ENCODE measurements at regions not wholly inside any gene's neighbourhood (a gene's known extent, or its start where the extent isn't known, plus 50 kb on each side); places are given as distances from the start of the nearest gene placed in this dataset.
A peak's percentile ranks its signal among the peaks of the same experiment; 100 is the strongest.

- ChIA-PET CTCF (no interaction called here), POLR2A (ENCODE audit: unreplicated experiment) (no interaction called here)
- intact Hi-C loops (cut with micrococcal nuclease): no loop called here
- H3K9ac ChIP-seq (ENCODE audit: low read length): peak overlapping the region; percentile 45; the same call in 1 of the 2 replicates
- no peak overlapping the region for H3K4me3 ChIP-seq (ENCODE audit: low read length)
- ATAC-seq (peak; percentile 60), DNase-seq (peak; percentile 91)
- H4K20me1 ChIP-seq (ENCODE audit: low read length): no peaks in the 10 kb centered on the region
- H3K9me2 ChIP-seq (replicated peaks; ENCODE audit: low read length): no peaks in the 10 kb centered on the region
- H3K36me3 ChIP-seq (ENCODE audit: low read depth, low read length): no peaks in the 10 kb centered on the region
- peak overlapping the region; percentile 45; the same call in 1 of the 2 replicates for H2AFZ ChIP-seq (ENCODE audit: low read length)
- no peak for TF ChIP-seq EZH2 (IDR thresholded peaks at IDR 0.05; ENCODE audit: low read length, unreplicated experiment)
- TF ChIP-seq CTCF (conservative IDR thresholded peaks at IDR 0.05; ENCODE audit: low read depth, low read length): no peak
- no peak for TF ChIP-seq EZH2phosphoT487 (IDR thresholded peaks at IDR 0.05; ENCODE audit: borderline replicate concordance, low read length)
- H3K9me3 ChIP-seq (ENCODE audit: low read length): no peaks in the 10 kb centered on the region
- no peaks in the 10 kb centered on the region for H3F3A ChIP-seq (ENCODE audit: low read length, unreplicated experiment)
- no peaks in the 10 kb centered on the region for H3K79me2 ChIP-seq (ENCODE audit: low read length)
- no peaks in the 10 kb centered on the region for H3K27me3 ChIP-seq (ENCODE audit: low read length)
- peak overlapping the region; percentile 88 for H3K27ac ChIP-seq (ENCODE audit: low read length)
- H3K4me2 ChIP-seq (ENCODE audit: low read length): peak overlapping the region; percentile 57
- no TSS peak for BruUV-seq (replicated peaks)
- peaks cover 12% of the 10 kb centered on the region for H3K4me1 ChIP-seq (ENCODE audit: insufficient read depth, low read length)
Measured at GRCh38 chrX:42119076-42119475, 195.7 kb upstream of the CASK start.

- H3K27me3 ChIP-seq (ENCODE audit: low read length): no peaks in the 10 kb centered on the region
- intact Hi-C loops (cut with micrococcal nuclease): no loop called here
- no peaks in the 10 kb centered on the region for H3K79me2 ChIP-seq (ENCODE audit: low read length)
- no peak for DNase-seq
- H3K4me3 ChIP-seq (ENCODE audit: low read length): no peak overlapping the region
- H2AFZ ChIP-seq (ENCODE audit: low read length): no peak overlapping the region
- H4K20me1 ChIP-seq (ENCODE audit: low read length): no peaks in the 10 kb centered on the region
- H3F3A ChIP-seq (ENCODE audit: low read length, unreplicated experiment): no peaks in the 10 kb centered on the region
- no peaks in the 10 kb centered on the region for H3K9me2 ChIP-seq (replicated peaks; ENCODE audit: low read length)
- peaks cover 12% of the 10 kb centered on the region for H3K4me1 ChIP-seq (ENCODE audit: insufficient read depth, low read length)
- H3K27ac ChIP-seq (ENCODE audit: low read length): no peak overlapping the region
- no peaks in the 10 kb centered on the region for H3K9me3 ChIP-seq (ENCODE audit: low read length)
- ChIA-PET POLR2A (ENCODE audit: unreplicated experiment) (no interaction called here), CTCF (no interaction called here)
- no TSS peak for BruUV-seq (replicated peaks)
- ATAC-seq: no peak
- TF ChIP-seq EZH2phosphoT487 (IDR thresholded peaks at IDR 0.05; ENCODE audit: borderline replicate concordance, low read length) (no peak), EZH2 (IDR thresholded peaks at IDR 0.05; ENCODE audit: low read length, unreplicated experiment) (no peak), CTCF (conservative IDR thresholded peaks at IDR 0.05; ENCODE audit: low read depth, low read length) (no peak)
- no peak overlapping the region for H3K9ac ChIP-seq (ENCODE audit: low read length)
- H3K36me3 ChIP-seq (ENCODE audit: low read depth, low read length): no peaks in the 10 kb centered on the region
- no peak overlapping the region for H3K4me2 ChIP-seq (ENCODE audit: low read length)
Measured at GRCh38 chrX:42117318-42117717, 194.0 kb upstream of the CASK start.

GRCh38 chrX:42109428-42109827 is 186.1 kb upstream of the CASK start:
- no peaks in the 10 kb centered on the region for H3K79me2 ChIP-seq (ENCODE audit: low read length)
- H3K36me3 ChIP-seq (ENCODE audit: low read depth, low read length): no peaks in the 10 kb centered on the region
- no peak overlapping the region for H3K4me3 ChIP-seq (ENCODE audit: low read length)
- TF ChIP-seq CTCF (conservative IDR thresholded peaks at IDR 0.05; ENCODE audit: low read depth, low read length) (no peak), EZH2phosphoT487 (IDR thresholded peaks at IDR 0.05; ENCODE audit: borderline replicate concordance, low read length) (no peak), EZH2 (IDR thresholded peaks at IDR 0.05; ENCODE audit: low read length, unreplicated experiment) (no peak)
- no peaks in the 10 kb centered on the region for H4K20me1 ChIP-seq (ENCODE audit: low read length)
- no peak overlapping the region for H3K9ac ChIP-seq (ENCODE audit: low read length)
- H3K4me1 ChIP-seq (ENCODE audit: insufficient read depth, low read length): no peaks in the 10 kb centered on the region
- H3K27me3 ChIP-seq (ENCODE audit: low read length): no peaks in the 10 kb centered on the region
- ATAC-seq (no peak), DNase-seq (no peak)
- intact Hi-C loops (cut with micrococcal nuclease): no loop called here
- H3K9me2 ChIP-seq (replicated peaks; ENCODE audit: low read length): no peaks in the 10 kb centered on the region
- no peaks in the 10 kb centered on the region for H3F3A ChIP-seq (ENCODE audit: low read length, unreplicated experiment)
- CTCF ChIA-PET: no interaction called here
- H3K27ac ChIP-seq (ENCODE audit: low read length): no peak overlapping the region
- POLR2A ChIA-PET (ENCODE audit: unreplicated experiment): no interaction called here
- no peaks in the 10 kb centered on the region for H3K9me3 ChIP-seq (ENCODE audit: low read length)
- no peak overlapping the region for H3K4me2 ChIP-seq (ENCODE audit: low read length)
- H2AFZ ChIP-seq (ENCODE audit: low read length): no peak overlapping the region
- no TSS peak for BruUV-seq (replicated peaks)

All from PC-3 (cell line).